Aorta (tissue), 5 donors: ENCODE measurements at regions not wholly inside any gene's neighbourhood (a gene's known extent, or its start where the extent isn't known, plus 50 kb on each side); places are given as distances from the start of the nearest gene placed in this dataset.

Experiments
- ATAC-seq: fragments of 200-7000 bp; cut with Tn5 transposase; one replicate; pipeline ENCODE4 v1.9.1; 2022; ENCODE audit warnings: moderate library complexity; ENCODE audit not compliant: low FRiP score
- DNase-seq, 2 donors: peaks; one replicate each; pipeline ENCODE4 v3.0.0-alpha.2; 2020
- H3K27ac ChIP-seq, 2 donors: one replicate each; pipeline ENCODE4 v1.5.1; 2013; ENCODE audit warnings: low read length in 2 of 2, mild to moderate bottlenecking in 2 of 2, moderate library complexity in 2 of 2, control low read depth in 1 of 2, inconsistent platforms in 1 of 2, low read depth in 1 of 2
- H3K27me3 ChIP-seq, 2 donors: one replicate each; pipeline ENCODE4 v1.6.1; 2013; ENCODE audit warnings: control low read depth in 1 of 2, low read length in 1 of 2, mild to moderate bottlenecking in 1 of 2, moderate library complexity in 1 of 2; ENCODE audit not compliant: insufficient read depth in 2 of 2, control insufficient read depth in 1 of 2
- H3K36me3 ChIP-seq, 2 donors: one replicate each; pipeline ENCODE4 v1.6.1; 2013; ENCODE audit warnings: control low read depth in 1 of 2, low read length in 1 of 2, mild to moderate bottlenecking in 1 of 2; ENCODE audit not compliant: insufficient read depth in 2 of 2, control insufficient read depth in 1 of 2
- H3K4me1 ChIP-seq, 2 donors: one replicate each; pipeline ENCODE4 v1.6.1; 2013; ENCODE audit warnings: low read length in 2 of 2, control low read depth in 1 of 2, mild to moderate bottlenecking in 1 of 2, moderate library complexity in 1 of 2; ENCODE audit not compliant: insufficient read depth in 2 of 2, control insufficient read depth in 1 of 2
- H3K4me3 ChIP-seq, 2 donors: one replicate each; pipeline ENCODE4 v1.5.1; 2013; ENCODE audit warnings: low read length in 2 of 2, control low read depth in 1 of 2, mild to moderate bottlenecking in 1 of 2
- H3K9me3 ChIP-seq: one replicate; pipeline ENCODE4 v1.6.1; 2013; ENCODE audit warnings: mild to moderate bottlenecking, low read length; ENCODE audit not compliant: control insufficient read depth
- WGBS, 2 donors: extraction: QIAGEN DNeasy Blood & Tissue Kit; methylation state at CpG; one replicate each; pipeline ENCODE4 v1.1.7; 2013; 5-methylcytosine and 5-hydroxymethylcytosine counted together
- intact Hi-C, 2 donors: fragments of 100-400 bp; cut with DNase I; formaldehyde crosslinking; loops; one replicate each; pipeline versions ENCODE4 v1.14.2 to v1.15.0; 2022
- donor health status: healthy with polysubstance abuse.
- donor health status: Bipolar disorder and iron deficiency.
- donor health status: DM: no; HTN: no; CAD: no.
- donor health status: DM: no; HTN: no; CAD: no.
- donor health status: DM: yes; HTN: yes; CAD: no.

GRCh38 chr3:103947062-103947461 is 1419.6 kb upstream of the ALCAM start:
- intact Hi-C loops, result no loop called here
- H3K27me3 ChIP-seq, result no peaks in the 10 kb centered on the region
- H3K4me3 ChIP-seq, result no peak overlapping the region
- H3K9me3 ChIP-seq, result no peaks in the 10 kb centered on the region
- no peak overlapping the region for H3K27ac ChIP-seq
- DNase-seq (no peak), ATAC-seq (no peak)
- no peaks in the 10 kb centered on the region for H3K4me1 ChIP-seq
- WGBS, 2 donors, result 50 to 67% methylated on average over 2 of the region's 2 CpGs
- no peaks in the 10 kb centered on the region for H3K36me3 ChIP-seq

DNA sequence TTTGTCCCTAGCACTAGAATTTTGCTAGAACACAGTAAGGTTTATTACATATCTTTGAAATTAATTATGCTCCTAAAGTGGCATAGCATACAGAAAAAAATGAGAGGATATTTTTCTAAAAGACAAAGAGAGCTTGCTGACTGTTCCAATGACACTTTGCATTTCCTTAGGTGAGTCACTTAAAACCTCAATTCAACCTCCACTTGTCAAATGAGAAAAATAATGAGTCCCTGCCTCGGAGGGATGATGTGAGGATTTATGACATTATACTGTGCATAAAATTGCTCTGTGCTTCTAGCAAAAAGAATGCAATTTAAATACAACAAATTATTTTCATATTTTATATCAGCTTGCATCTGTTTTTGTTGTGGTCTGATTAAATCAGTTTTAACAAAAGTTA is 1417.0 kb upstream of the ALCAM start:
- ATAC-seq, result no peak
- Histone ChIP-seq H3K4me3 (no peak overlapping the region), H3K27ac (no peak overlapping the region), H3K9me3 (no peaks in the 10 kb centered on the region), H3K36me3 (no peaks in the 10 kb centered on the region), H3K4me1 (no peaks in the 10 kb centered on the region), H3K27me3 (no peaks in the 10 kb centered on the region)
- 30 to 62% methylated on average over 1 of the region's 1 CpG for WGBS, 2 donors
- DNase-seq, result no peak
- intact Hi-C loops, result no loop called here

DNA sequence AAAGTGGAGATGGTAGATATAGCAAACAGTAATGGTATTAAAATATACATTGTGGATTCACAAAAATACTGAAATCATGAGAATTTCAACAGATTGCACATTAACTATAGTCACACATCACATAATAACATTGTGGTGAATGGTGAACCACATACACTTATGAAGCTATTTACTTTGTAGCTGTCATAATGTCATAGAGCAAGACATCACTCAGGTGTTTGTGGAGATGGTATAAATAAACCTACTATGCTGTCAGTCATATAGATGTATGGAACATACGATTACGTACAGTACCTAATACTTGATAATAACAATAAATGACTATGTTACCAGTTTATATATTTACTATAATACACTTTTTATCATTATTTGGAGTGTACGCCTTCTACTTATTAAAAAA is 1416.0 kb upstream of the ALCAM start:
- Histone ChIP-seq H3K27me3 (no peaks in the 10 kb centered on the region), H3K4me1 (no peaks in the 10 kb centered on the region), H3K4me3 (no peak overlapping the region), H3K36me3 (no peaks in the 10 kb centered on the region), H3K9me3 (no peaks in the 10 kb centered on the region), H3K27ac (no peak overlapping the region)
- DNase-seq, result no peak
- 60 to 76% methylated on average over 3 of the region's 3 CpGs for WGBS, 2 donors
- no peak for ATAC-seq
- intact Hi-C loops, result no loop called here

DNA sequence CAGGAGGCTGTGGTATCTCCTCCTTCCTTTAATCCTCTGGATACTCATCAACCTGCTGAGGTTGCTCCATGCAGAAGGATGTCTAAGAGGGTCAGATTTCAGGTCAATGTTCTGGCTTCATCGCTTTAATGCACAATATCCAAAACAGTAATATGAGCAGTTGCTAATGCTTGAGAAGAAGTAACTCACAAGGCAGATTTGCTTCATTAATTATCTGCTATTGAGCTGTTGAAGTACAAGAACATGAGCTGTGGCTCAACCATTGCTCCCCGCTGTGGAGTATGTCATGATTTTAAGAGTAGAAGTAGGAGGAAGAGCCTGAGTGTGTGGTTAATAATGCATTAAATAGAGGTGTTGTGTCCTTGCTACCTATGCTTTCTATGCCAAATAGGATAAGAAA is 1412.9 kb upstream of the ALCAM start:
- no peak overlapping the region for H3K27ac ChIP-seq
- no peaks in the 10 kb centered on the region for H3K36me3 ChIP-seq
- H3K4me3 ChIP-seq, result no peak overlapping the region
- intact Hi-C loops, result no loop called here
- 95 to 99% methylated on average over 2 of the region's 2 CpGs for WGBS, 2 donors
- ATAC-seq (no peak), DNase-seq (no peak)
- no peaks in the 10 kb centered on the region for H3K9me3 ChIP-seq
- H3K4me1 ChIP-seq, result peaks cover 0 to 2% of the 10 kb centered on the region in 2 donors
- no peaks in the 10 kb centered on the region for H3K27me3 ChIP-seq

- intact Hi-C loops, result no loop called here
- ATAC-seq (no peak), DNase-seq (no peak)
- Histone ChIP-seq H3K36me3 (no peaks in the 10 kb centered on the region), H3K4me3 (no peak overlapping the region), H3K4me1 (peaks cover 2% of the 10 kb centered on the region in 2 donors), H3K9me3 (no peaks in the 10 kb centered on the region), H3K27ac (no peak overlapping the region), H3K27me3 (no peaks in the 10 kb centered on the region)
Measured at GRCh38 chr3:103960819-103961218, 1405.9 kb upstream of the ALCAM start.

DNA sequence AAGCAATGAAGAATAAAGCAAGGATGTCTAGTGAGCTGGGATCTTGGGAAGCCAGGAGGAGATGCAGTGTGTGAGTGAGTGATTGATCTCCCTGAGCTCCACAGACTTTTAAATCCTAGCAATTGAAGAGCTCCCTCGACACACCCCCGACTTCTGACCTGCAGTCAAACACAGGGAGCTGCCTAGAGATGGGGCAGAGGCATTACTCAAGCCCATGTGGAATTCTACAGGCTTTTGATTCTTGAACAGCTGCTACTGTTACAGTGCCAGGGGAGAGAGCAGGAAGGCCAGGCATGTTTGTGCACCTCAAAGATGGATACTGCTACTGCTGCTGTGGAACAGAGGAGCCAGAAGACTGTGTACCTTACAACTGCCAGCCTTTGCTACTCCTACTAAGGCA is 1403.1 kb upstream of the ALCAM start:
- Histone ChIP-seq H3K27ac (no peak overlapping the region), H3K27me3 (no peaks in the 10 kb centered on the region), H3K9me3 (no peaks in the 10 kb centered on the region), H3K36me3 (no peaks in the 10 kb centered on the region), H3K4me3 (no peak overlapping the region), H3K4me1 (peaks cover 0 to 2% of the 10 kb centered on the region in 2 donors)
- no peak for ATAC-seq
- DNase-seq, result no peak
- WGBS, 2 donors, result 87 to 89% methylated on average over 2 of the region's 2 CpGs
- intact Hi-C loops, result no loop called here

DNA sequence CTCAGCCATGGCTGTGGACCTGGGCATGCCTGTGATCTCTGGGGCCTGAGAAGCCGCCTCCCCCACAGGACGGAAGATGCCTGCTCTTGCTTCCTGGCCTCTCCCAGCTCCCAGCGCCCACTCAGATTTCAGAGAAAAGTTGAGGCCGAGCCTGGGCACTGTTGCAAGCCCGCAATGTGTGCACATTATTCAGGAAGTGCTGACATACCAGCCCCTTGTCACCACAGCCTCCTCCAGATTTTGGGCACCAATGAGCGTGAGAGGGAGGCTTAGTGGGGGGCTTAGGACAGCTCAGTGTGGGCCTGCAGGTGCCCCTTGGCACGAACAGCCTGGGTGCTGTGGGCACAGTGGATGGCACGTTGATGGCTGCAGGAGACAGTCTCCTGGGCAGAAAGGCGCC is 1400.9 kb upstream of the ALCAM start:
- Histone ChIP-seq H3K4me3 (no peak overlapping the region), H3K9me3 (no peaks in the 10 kb centered on the region), H3K36me3 (no peaks in the 10 kb centered on the region), H3K27ac (no peak overlapping the region), H3K4me1 (peaks cover 0 to 2% of the 10 kb centered on the region in 2 donors), H3K27me3 (no peaks in the 10 kb centered on the region)
- 95 to 97% methylated on average over 9 of the region's 9 CpGs for WGBS, 2 donors
- ATAC-seq, result peak; percentile 16
- no peak for DNase-seq
- intact Hi-C loops, result no loop called here

- no peak for ATAC-seq
- H3K4me3 ChIP-seq, result no peak overlapping the region
- intact Hi-C loops, result no loop called here
- no peaks in the 10 kb centered on the region for H3K36me3 ChIP-seq
- DNase-seq, result no peak
- no peaks in the 10 kb centered on the region for H3K27me3 ChIP-seq
- H3K9me3 ChIP-seq, result no peaks in the 10 kb centered on the region
- H3K4me1 ChIP-seq, result no peaks in the 10 kb centered on the region
- H3K27ac ChIP-seq, result no peak overlapping the region
- 95 to 96% methylated on average over 3 of the region's 3 CpGs for WGBS, 2 donors
Measured at GRCh38 chr3:103966749-103967148, 1400.0 kb upstream of the ALCAM start.

DNA sequence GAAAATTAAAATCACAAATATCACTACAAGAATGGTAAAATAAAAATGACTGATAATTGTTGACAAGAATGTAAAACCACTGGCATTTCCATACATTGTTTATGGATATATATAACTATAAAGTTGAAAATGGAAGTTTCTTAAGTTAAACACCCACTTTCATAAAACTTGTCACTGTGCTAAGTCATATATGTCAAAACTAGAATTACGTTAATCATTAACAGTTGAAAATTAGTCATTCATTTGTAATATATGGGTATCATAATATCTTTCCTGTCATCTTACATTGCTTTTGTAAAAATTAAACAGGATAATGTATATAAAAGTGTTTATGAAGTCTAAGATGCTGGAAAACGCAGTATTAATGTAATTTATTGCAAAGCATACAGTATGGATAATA is 1398.6 kb upstream of the ALCAM start:
- Histone ChIP-seq H3K27ac (no peak overlapping the region), H3K4me3 (no peak overlapping the region), H3K9me3 (no peaks in the 10 kb centered on the region), H3K27me3 (no peaks in the 10 kb centered on the region), H3K4me1 (no peaks in the 10 kb centered on the region), H3K36me3 (no peaks in the 10 kb centered on the region)
- DNase-seq (no peak), ATAC-seq (no peak)
- intact Hi-C loops, result no loop called here
- WGBS, 2 donors, result 84 to 86% methylated on average over 2 of the region's 2 CpGs
